Kidney (tissue), 13 donors: ENCODE measurements at regions not wholly inside any gene's neighbourhood (a gene's known extent, or its start where the extent isn't known, plus 50 kb on each side); places are given as distances from the start of the nearest gene placed in this dataset.

Source experiments
- DNase-seq, 5 donors: peaks; one replicate each; pipeline ENCODE4 v3.0.0-alpha.2; 2013 to 2020
- FAIRE-seq: peaks from 2 replicates; lab custom pipeline; 2012; peaks lifted over from hg19 to GRCh38; lab: Jason Lieb, UNC
- H3K27ac ChIP-seq, 2 donors: one replicate each; pipeline ENCODE4 v1.7.0; 2013; ENCODE audit warnings: low read depth in 2 of 2, low read length in 2 of 2, inconsistent platforms in 1 of 2
- H3K27me3 ChIP-seq: one replicate; pipeline ENCODE4 v1.7.1; 2013; ENCODE audit warnings: low read length, inconsistent platforms; ENCODE audit not compliant: control insufficient read depth, insufficient read depth
- H3K36me3 ChIP-seq, 3 donors: one replicate each; pipeline versions ENCODE4 v1.7.0 to v1.7.1; 2013; ENCODE audit warnings: low read length in 3 of 3, control low read depth in 1 of 3, inconsistent platforms in 1 of 3; ENCODE audit not compliant: insufficient read depth in 3 of 3, control insufficient read depth in 2 of 3
- H3K4me1 ChIP-seq, 3 donors: one replicate each; pipeline versions ENCODE4 v1.7.0 to v1.7.1; 2013; ENCODE audit warnings: low read length in 3 of 3, inconsistent platforms in 1 of 3, low read depth in 1 of 3; ENCODE audit not compliant: control insufficient read depth in 2 of 3, insufficient read depth in 2 of 3
- H3K4me3 ChIP-seq, 3 donors: one replicate each; pipeline versions ENCODE4 v1.7.0 to v1.8.1; 2013; ENCODE audit warnings: low read length in 3 of 3, control low read depth in 1 of 3, inconsistent platforms in 1 of 3
- H3K9ac ChIP-seq, 3 donors: one replicate each; pipeline versions ENCODE4 v1.7.0 to v1.7.1; 2013; ENCODE audit warnings: low read length in 3 of 3, control low read depth in 1 of 3, inconsistent platforms in 1 of 3
- H3K9me3 ChIP-seq, 3 donors: one replicate each; pipeline versions ENCODE4 v1.7.0 to v1.7.1; 2013; ENCODE audit warnings: low read length in 3 of 3, control low read depth in 1 of 3, inconsistent platforms in 1 of 3; ENCODE audit not compliant: control insufficient read depth in 2 of 3, insufficient read depth in 1 of 3
- intact Hi-C: fragments of 100-400 bp; cut with DNase I; formaldehyde crosslinking; loops from one replicate; pipeline ENCODE4 v1.11.1; 2022
- TF ChIP-seq, protein P1 (sequence below): IDR thresholded peaks from 3 replicates; pipeline ENCODE4 v1.5.1; 2012; ENCODE audit warnings: mild to moderate bottlenecking, moderate library complexity, borderline replicate concordance; ENCODE audit not compliant: insufficient read depth; ENCODE audit errors: extremely low read depth
- donor health status: control.
- donor health status: control.
- donor health status: control.
- donor health status: control.
- donor health status: control.
- donor health status: DM: yes; HTN: yes; CAD: no.
- donor health status: Normal renal cell carcinoma (clear cell type).

DNA sequence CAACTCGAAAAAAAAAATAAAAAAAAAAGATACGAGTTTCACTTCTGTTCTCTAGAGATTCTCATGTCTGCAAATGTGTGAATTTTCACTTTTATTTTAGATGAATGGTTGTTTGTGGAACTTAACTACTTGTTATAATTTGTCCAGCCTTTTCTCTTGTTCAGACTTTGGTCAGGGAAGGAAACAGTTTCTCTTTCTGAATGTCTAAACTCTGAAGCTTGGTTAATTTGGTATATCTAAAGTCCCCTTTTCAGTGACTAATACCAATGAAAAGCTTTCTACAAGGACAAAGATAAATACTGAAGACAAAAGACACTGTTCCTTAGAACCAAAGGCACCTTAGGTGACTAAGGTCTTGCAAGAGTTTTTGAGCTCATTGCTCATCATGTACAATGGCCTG is 144.4 kb upstream of the PIEZO2 start:
- Histone ChIP-seq H3K9me3 (no peaks in the 10 kb centered on the region), H3K4me3 (no peak overlapping the region), H3K4me1 (no peaks in the 10 kb centered on the region), H3K36me3 (no peaks in the 10 kb centered on the region), H3K27ac (no peak overlapping the region), H3K9ac (no peak overlapping the region), H3K27me3 (no peaks in the 10 kb centered on the region)
- intact Hi-C loops: no loop called here
- TF ChIP-seq, protein P1, sequence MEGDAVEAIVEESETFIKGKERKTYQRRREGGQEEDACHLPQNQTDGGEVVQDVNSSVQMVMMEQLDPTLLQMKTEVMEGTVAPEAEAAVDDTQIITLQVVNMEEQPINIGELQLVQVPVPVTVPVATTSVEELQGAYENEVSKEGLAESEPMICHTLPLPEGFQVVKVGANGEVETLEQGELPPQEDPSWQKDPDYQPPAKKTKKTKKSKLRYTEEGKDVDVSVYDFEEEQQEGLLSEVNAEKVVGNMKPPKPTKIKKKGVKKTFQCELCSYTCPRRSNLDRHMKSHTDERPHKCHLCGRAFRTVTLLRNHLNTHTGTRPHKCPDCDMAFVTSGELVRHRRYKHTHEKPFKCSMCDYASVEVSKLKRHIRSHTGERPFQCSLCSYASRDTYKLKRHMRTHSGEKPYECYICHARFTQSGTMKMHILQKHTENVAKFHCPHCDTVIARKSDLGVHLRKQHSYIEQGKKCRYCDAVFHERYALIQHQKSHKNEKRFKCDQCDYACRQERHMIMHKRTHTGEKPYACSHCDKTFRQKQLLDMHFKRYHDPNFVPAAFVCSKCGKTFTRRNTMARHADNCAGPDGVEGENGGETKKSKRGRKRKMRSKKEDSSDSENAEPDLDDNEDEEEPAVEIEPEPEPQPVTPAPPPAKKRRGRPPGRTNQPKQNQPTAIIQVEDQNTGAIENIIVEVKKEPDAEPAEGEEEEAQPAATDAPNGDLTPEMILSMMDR: no peak
- no peak for DNase-seq
- FAIRE-seq: no peak

DNA sequence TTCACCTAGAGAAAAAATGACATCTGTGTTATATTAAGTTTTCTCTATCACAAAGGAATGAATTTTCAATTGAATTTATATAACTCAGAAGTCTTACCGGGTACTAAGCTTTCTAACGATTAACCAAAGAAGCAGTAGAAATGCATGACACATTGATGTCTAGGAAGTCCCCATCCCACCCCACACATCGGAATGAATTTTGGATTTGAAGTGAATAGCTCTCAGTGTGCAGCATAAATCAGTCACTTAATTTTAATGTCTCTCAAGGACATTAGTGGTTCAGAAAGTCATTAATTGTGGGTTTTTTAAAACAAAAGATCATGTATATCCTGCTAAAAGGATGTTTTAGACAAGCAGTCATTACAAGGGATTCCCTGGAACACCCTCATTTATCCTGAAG is 141.4 kb upstream of the PIEZO2 start:
- Histone ChIP-seq H3K27me3 (no peaks in the 10 kb centered on the region), H3K9ac (no peak overlapping the region)
- intact Hi-C loops: no loop called here

DNA sequence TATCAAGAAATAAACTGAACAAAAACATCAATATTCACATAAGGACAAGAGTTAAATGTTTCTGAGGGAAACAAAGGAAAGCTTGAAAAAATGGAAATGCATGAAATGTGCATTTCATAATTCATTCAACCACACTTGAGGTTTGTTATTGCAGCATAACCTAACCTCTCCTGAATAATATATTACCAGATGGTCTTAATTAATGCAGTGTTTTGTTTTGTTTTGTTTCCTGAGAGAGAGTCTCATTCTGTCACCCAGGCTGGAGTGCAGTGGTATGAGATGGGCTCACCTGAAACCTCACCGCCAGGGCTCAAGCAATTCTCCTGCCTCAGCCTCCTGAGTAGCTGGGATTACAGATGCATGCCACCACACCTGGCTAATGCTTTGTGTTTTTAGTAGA is 139.9 kb upstream of the PIEZO2 start:
- TF ChIP-seq, protein P1: no peak
- no peak for DNase-seq
- Histone ChIP-seq H3K4me1 (no peaks in the 10 kb centered on the region), H3K36me3 (no peaks in the 10 kb centered on the region), H3K27me3 (no peaks in the 10 kb centered on the region), H3K9me3 (no peaks in the 10 kb centered on the region), H3K4me3 (no peak overlapping the region), H3K27ac (no peak overlapping the region), H3K9ac (no peak overlapping the region)
- no peak for FAIRE-seq
- intact Hi-C loops: no loop called here

More for the DNA sequence above, 141.4 kb upstream of the PIEZO2 start:
- Histone ChIP-seq H3K9me3 (no peaks in the 10 kb centered on the region), H3K4me3 (no peak overlapping the region), H3K36me3 (no peaks in the 10 kb centered on the region), H3K4me1 (no peaks in the 10 kb centered on the region), H3K27ac (no peak overlapping the region)
- DNase-seq (no peak), FAIRE-seq (no peak)
- TF ChIP-seq, protein P1: no peak

DNA sequence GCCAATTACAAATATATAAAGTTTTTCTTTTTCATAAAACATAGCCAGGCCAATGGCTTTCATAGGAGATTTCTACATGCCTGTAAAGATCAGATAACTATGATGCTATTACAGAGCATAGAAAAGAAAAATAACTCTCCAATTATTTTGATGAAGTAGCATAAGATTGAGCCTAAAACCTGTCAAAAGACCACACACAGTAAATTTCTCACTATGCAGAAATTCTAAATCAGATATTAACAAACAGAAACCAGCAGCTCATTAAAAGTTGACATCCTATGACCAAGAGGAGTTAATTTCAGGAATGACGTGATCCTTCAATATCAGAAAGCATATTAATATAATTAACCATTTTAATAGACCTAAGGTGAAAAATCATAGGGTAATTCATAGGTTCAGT is 139.0 kb upstream of the PIEZO2 start:
- H3K27me3 ChIP-seq: no peaks in the 10 kb centered on the region
- H3K9ac ChIP-seq: no peak overlapping the region
- no peak overlapping the region for H3K4me3 ChIP-seq
- TF ChIP-seq, protein P1: no peak
- DNase-seq: no peak
- intact Hi-C loops: no loop called here
- no peaks in the 10 kb centered on the region for H3K36me3 ChIP-seq
- H3K9me3 ChIP-seq: no peaks in the 10 kb centered on the region
- H3K27ac ChIP-seq: no peak overlapping the region
- FAIRE-seq: peak; percentile 11
- no peaks in the 10 kb centered on the region for H3K4me1 ChIP-seq
